Neural progenitor cell (in vitro differentiated cells): ENCODE measurements at regions not wholly inside any gene's neighbourhood (a gene's known extent, or its start where the extent isn't known, plus 50 kb on each side); places are given as distances from the start of the nearest gene placed in this dataset.

ENCODE experiments used
- DNase-seq: peaks from one replicate; pipeline ENCODE4 v3.0.0-alpha.2; 2016; ENCODE audit warnings: low spot score
- H2AFZ ChIP-seq: fragments of 200-600 bp; sonication (generic); replicated peaks from 2 replicates; pipeline ENCODE4 v1.6.1; 2016; ENCODE audit warnings: antibody characterized with exemption
- H3F3A ChIP-seq: fragments of 200-600 bp; sonication (generic); 2 replicates; pipeline ENCODE4 v1.6.1; 2016; ENCODE audit warnings: antibody characterized with exemption, low read depth
- H3K27ac ChIP-seq: fragments of 200-600 bp; sonication (generic); 2 replicates; pipeline ENCODE4 v1.5.1; 2016; ENCODE audit warnings: mild to moderate bottlenecking
- H3K27me3 ChIP-seq: fragments of 200-600 bp; sonication (generic); 2 replicates; pipeline ENCODE4 v1.6.1; 2016; ENCODE audit warnings: mild to moderate bottlenecking, moderate library complexity
- H3K36me3 ChIP-seq: fragments of 200-600 bp; sonication (generic); 2 replicates; pipeline ENCODE4 v1.5.1; 2016
- H3K4me1 ChIP-seq: fragments of 200-600 bp; sonication (generic); 2 replicates; pipeline ENCODE4 v1.6.1; 2016; ENCODE audit warnings: mixed run types
- H3K4me2 ChIP-seq: fragments of 200-600 bp; sonication (generic); 2 replicates; pipeline ENCODE4 v1.6.1; 2016
- H3K4me3 ChIP-seq: fragments of 200-600 bp; sonication (generic); 2 replicates; pipeline ENCODE4 v1.5.1; 2016
- H3K79me2 ChIP-seq: fragments of 200-600 bp; sonication (generic); 2 replicates; pipeline ENCODE4 v1.6.1; 2016; ENCODE audit warnings: low read depth
- H3K9ac ChIP-seq: fragments of 200-600 bp; sonication (generic); 2 replicates; pipeline ENCODE4 v1.6.1; 2016
- H3K9me3 ChIP-seq: fragments of 200-600 bp; sonication (generic); 2 replicates; pipeline ENCODE4 v1.5.1; 2016; ENCODE audit warnings: low read depth
- H4K20me1 ChIP-seq: fragments of 200-600 bp; sonication (generic); 2 replicates; pipeline ENCODE4 v1.6.1; 2016; ENCODE audit warnings: low read depth
- H3K27ac Mint-ChIP-seq: 3 replicates; pipeline ENCODE4 v1.8.0; 2021; ENCODE audit warnings: mixed read lengths
- H3K27me3 Mint-ChIP-seq: 2 replicates; pipeline ENCODE4 v1.8.0; 2022; ENCODE audit warnings: low read depth, mild to moderate bottlenecking, inconsistent platforms, moderate library complexity, mixed read lengths; ENCODE audit not compliant: insufficient read depth
- H3K36me3 Mint-ChIP-seq: 3 replicates; pipeline ENCODE4 v1.8.0; 2021; ENCODE audit warnings: mixed read lengths
- H3K4me1 Mint-ChIP-seq: 3 replicates; pipeline ENCODE4 v1.8.0; 2021; ENCODE audit warnings: mixed read lengths
- H3K4me3 Mint-ChIP-seq: 3 replicates; pipeline ENCODE4 v1.8.0; 2021; ENCODE audit warnings: mild to moderate bottlenecking, moderate library complexity, mixed read lengths
- H3K9me3 Mint-ChIP-seq: 3 replicates; pipeline ENCODE4 v1.8.0; 2020; ENCODE audit warnings: mixed read lengths
- CTCF ChIP-seq: fragments of 200-600 bp; sonication (generic); IDR thresholded peaks from 2 replicates; pipeline ENCODE4 v1.5.1; 2017; ENCODE audit warnings: antibody characterized with exemption, mild to moderate bottlenecking
- EZH2 ChIP-seq: fragments of 200-600 bp; sonication (generic); IDR thresholded peaks from 2 replicates; pipeline ENCODE4 v1.6.1; 2017; ENCODE audit warnings: antibody characterized with exemption, mild to moderate bottlenecking, moderate library complexity
- EZH2phosphoT487 ChIP-seq: fragments of 200-600 bp; sonication (generic); IDR thresholded peaks from 2 replicates; pipeline ENCODE4 v1.6.1; 2017; ENCODE audit warnings: antibody characterized with exemption

DNA sequence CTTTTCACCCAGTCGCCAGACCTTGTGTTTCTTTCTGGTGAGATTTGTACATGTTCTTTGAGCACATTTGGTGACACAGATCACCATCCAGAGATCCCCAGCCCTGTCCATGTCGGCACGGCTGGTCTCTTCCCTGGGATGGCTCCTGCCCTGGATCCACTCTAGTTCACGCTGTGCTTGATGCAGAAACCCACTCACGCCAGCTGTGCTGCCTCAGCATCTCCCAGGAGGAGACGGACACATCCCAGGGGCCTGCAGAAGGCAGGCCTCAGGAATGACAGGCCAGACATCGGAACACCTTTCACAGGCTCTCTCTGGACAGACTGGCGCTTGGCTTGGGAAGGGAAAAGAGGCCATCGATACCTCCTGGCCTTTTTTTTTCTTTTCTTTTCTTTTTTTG lies 203.6 kb downstream of the ACKR3 start:
- Mint-ChIP-seq H3K4me3 (no peak overlapping the region), H3K9me3 (no peaks in the 10 kb centered on the region), H3K27ac (peak overlapping the region; percentile 42), H3K36me3 (no peaks in the 10 kb centered on the region), H3K4me1 (peaks cover 29% of the 10 kb centered on the region), H3K27me3 (peaks cover 9% of the 10 kb centered on the region)
- no peak for DNase-seq
- Histone ChIP-seq H3K4me1 (no peaks in the 10 kb centered on the region), H3K36me3 (no peaks in the 10 kb centered on the region), H3K4me3 (no peak overlapping the region), H3K4me2 (no peak overlapping the region), H4K20me1 (no peaks in the 10 kb centered on the region), H3K9me3 (no peaks in the 10 kb centered on the region), H3K9ac (no peak overlapping the region), H3K27me3 (no peaks in the 10 kb centered on the region), H3F3A (no peaks in the 10 kb centered on the region), H3K79me2 (no peaks in the 10 kb centered on the region), H2AFZ (no peak overlapping the region), H3K27ac (no peak overlapping the region)
- no peak for TF ChIP-seq EZH2
- TF ChIP-seq EZH2phosphoT487: no peak
- TF ChIP-seq CTCF: no peak

DNA sequence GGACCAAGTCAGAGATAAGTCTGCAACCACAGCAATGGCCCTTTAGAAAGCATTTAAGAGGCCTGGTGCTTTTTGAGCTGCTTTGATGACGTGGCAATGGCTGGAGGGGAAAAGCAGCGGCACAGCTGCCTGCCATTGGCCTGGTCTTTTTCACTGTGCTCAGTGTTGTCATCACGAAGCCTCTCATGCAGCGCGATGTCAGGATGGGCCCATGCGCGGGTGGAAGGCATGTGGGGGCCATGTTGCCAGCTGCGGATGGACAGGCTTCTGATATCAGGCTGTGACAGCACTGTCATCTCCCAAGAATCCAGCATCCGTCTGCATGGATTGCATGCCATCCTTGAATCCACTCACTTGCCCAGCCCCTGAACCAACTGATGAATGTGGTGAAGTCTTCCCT lies 204.5 kb downstream of the ACKR3 start:
- no peaks in the 10 kb centered on the region for H3K36me3 Mint-ChIP-seq
- Histone ChIP-seq H3K4me1 (no peaks in the 10 kb centered on the region), H3K4me2 (no peak overlapping the region), H3F3A (no peaks in the 10 kb centered on the region), H3K9ac (no peak overlapping the region), H3K27me3 (no peaks in the 10 kb centered on the region), H3K79me2 (no peaks in the 10 kb centered on the region), H3K9me3 (no peaks in the 10 kb centered on the region), H3K4me3 (no peak overlapping the region), H3K27ac (no peak overlapping the region), H2AFZ (no peak overlapping the region), H4K20me1 (no peaks in the 10 kb centered on the region), H3K36me3 (no peaks in the 10 kb centered on the region)
- DNase-seq: no peak
- no peak overlapping the region for H3K27ac Mint-ChIP-seq
- H3K4me3 Mint-ChIP-seq: no peak overlapping the region
- H3K4me1 Mint-ChIP-seq: peaks cover 27% of the 10 kb centered on the region
- H3K9me3 Mint-ChIP-seq: no peaks in the 10 kb centered on the region
- TF ChIP-seq CTCF (no peak), EZH2 (no peak), EZH2phosphoT487 (no peak)
- H3K27me3 Mint-ChIP-seq: peaks cover 9% of the 10 kb centered on the region

DNA sequence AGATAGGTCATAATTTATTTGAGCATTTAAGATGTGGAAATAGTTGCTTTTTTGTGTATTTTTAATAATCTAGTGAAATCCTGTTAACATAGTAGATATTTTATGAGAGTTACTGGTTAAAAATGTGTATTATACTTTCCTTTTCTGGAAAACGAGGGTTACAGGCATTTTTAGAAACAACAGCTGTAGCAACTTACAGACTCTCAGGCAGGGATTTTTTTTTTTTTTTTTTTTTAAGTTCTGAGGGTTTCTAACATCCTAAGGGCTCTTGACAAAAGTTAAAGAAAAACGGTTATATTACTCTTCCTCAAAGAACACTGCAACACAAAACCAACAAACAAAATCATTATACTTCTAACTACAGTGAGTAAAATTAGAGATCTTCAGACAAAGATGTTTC lies 205.9 kb downstream of the ACKR3 start:
- Mint-ChIP-seq H3K27me3 (peaks cover 5% of the 10 kb centered on the region), H3K9me3 (no peaks in the 10 kb centered on the region), H3K27ac (no peak overlapping the region), H3K36me3 (no peaks in the 10 kb centered on the region), H3K4me1 (peaks cover 23% of the 10 kb centered on the region), H3K4me3 (no peak overlapping the region)
- no peak overlapping the region for H3K27ac ChIP-seq
- H3K9ac ChIP-seq: no peak overlapping the region
- no peaks in the 10 kb centered on the region for H3K79me2 ChIP-seq
- H3F3A ChIP-seq: no peaks in the 10 kb centered on the region
- no peaks in the 10 kb centered on the region for H4K20me1 ChIP-seq
- no peaks in the 10 kb centered on the region for H3K36me3 ChIP-seq
- H2AFZ ChIP-seq: no peak overlapping the region
- H3K9me3 ChIP-seq: no peaks in the 10 kb centered on the region
- TF ChIP-seq EZH2phosphoT487: no peak
- no peak for TF ChIP-seq EZH2
- no peak for TF ChIP-seq CTCF
- H3K4me3 ChIP-seq: no peak overlapping the region
- H3K4me2 ChIP-seq: no peak overlapping the region
- H3K4me1 ChIP-seq: no peaks in the 10 kb centered on the region
- DNase-seq: no peak
- no peaks in the 10 kb centered on the region for H3K27me3 ChIP-seq

GRCh38 chr2:236776206-236776605 lies 206.6 kb downstream of the ACKR3 start:
- no peaks in the 10 kb centered on the region for H3K36me3 ChIP-seq
- Mint-ChIP-seq H3K27me3 (peaks cover 4% of the 10 kb centered on the region), H3K36me3 (no peaks in the 10 kb centered on the region), H3K4me1 (peaks cover 23% of the 10 kb centered on the region), H3K9me3 (no peaks in the 10 kb centered on the region), H3K27ac (no peak overlapping the region), H3K4me3 (no peak overlapping the region)
- TF ChIP-seq CTCF (no peak), EZH2phosphoT487 (no peak), EZH2 (no peak)
- no peak overlapping the region for H3K4me3 ChIP-seq
- H3K4me2 ChIP-seq: no peak overlapping the region
- H3K9ac ChIP-seq: no peak overlapping the region
- no peaks in the 10 kb centered on the region for H3K27me3 ChIP-seq
- H3K4me1 ChIP-seq: no peaks in the 10 kb centered on the region
- no peaks in the 10 kb centered on the region for H3K9me3 ChIP-seq
- no peak overlapping the region for H3K27ac ChIP-seq
- no peak for DNase-seq
- H4K20me1 ChIP-seq: no peaks in the 10 kb centered on the region
- no peak overlapping the region for H2AFZ ChIP-seq
- H3F3A ChIP-seq: no peaks in the 10 kb centered on the region
- H3K79me2 ChIP-seq: no peaks in the 10 kb centered on the region
